Stimulated activated CD8-positive, alpha-beta memory T cell treated with anti-CD3 and anti-CD28 coated beads, Interleukin-12 subunit alpha, Interleukin-12 subunit beta, amount 100 ng/mL, for 24 hours (primary cell): ENCODE measurements at regions not wholly inside any gene's neighbourhood (a gene's known extent, or its start where the extent isn't known, plus 50 kb on each side); places are given as distances from the start of the nearest gene placed in this dataset.

Source experiments
- DNase-seq: peaks from one replicate; pipeline ENCODE4 v3.0.0-alpha.2; 2020; ENCODE audit errors: extremely low read depth

- no peak for DNase-seq
Observed at GRCh38 chr1:172887162-172887561, 163.6 kb downstream of the TNFSF18 start.

- DNase-seq: no peak
Observed at GRCh38 chr1:172893146-172893841, 157.4 kb downstream of the TNFSF18 start.

DNA sequence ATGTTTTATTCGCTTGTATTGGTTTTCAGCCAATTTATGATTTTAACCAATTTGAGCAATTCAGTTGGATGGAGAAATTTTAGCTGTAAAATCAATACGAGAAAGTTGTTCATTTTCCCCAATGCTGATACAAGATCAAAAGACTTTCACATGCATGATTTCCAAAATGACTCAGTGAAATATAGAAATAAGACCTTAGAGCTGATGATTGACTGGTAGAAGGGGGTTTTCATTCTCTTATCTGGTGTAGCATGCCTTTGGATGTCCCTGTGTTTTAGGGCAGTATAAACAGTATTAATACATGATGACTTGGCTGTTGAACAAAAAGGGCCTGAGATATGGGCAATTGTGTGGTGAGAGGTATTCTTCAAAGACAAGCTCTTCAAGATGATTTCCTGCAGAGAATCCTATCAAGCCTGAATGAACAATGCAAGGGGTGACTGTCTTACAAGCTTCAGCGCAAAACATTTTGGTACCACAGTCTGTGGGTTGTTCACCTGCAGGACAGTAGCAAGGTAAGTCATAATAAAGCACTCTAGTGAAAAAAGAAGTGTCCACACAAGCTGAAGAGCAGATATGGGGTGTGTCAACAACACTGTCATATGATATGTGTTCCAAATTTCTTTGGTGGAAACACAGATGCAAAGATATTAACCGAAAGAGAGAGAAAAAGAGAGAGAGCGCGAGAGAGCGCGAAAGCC lies 156.2 kb downstream of the TNFSF18 start:
- DNase-seq: no peak

DNA sequence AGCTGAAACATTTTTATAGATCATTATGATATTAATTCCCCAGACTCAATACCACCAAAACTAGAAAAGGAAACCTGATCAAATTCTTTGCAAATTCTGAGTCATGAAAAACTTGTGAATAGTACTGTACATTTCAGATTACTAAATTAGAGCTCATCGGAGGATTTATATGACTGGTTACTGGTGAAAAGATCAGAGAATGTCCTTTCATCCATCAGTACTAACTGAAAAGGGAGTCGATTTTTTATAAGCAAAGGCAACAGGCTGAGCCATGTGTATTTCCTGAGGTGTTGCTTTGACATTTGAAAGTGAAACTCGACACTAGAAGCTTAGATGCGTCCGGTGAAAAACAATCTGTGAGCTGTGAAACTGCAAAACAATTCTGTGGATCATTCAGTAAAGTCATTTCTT lies 155.7 kb downstream of the TNFSF18 start:
- no peak for DNase-seq

DNA sequence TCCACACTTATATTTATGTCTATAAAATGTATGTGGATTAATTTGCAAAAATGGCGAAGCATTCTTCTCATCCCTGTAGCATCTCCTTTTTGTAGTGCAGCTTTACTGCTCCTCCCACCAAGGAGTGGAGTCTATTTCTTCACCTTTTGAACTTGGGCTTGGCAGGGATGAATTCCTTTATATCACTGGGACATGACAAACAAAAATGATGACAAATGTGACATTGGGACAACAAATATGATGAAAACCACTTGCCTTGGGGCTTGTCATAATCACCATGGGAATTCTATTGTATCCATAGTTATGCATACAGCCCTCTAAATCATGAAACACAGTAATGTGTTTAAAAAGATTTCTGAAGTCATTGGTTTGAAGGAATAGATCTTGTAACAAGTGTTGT lies 155.0 kb downstream of the TNFSF18 start:
- no peak for DNase-seq

GRCh38 chr1:172897738-172898137 lies 153.0 kb downstream of the TNFSF18 start:
- no peak for DNase-seq

DNA sequence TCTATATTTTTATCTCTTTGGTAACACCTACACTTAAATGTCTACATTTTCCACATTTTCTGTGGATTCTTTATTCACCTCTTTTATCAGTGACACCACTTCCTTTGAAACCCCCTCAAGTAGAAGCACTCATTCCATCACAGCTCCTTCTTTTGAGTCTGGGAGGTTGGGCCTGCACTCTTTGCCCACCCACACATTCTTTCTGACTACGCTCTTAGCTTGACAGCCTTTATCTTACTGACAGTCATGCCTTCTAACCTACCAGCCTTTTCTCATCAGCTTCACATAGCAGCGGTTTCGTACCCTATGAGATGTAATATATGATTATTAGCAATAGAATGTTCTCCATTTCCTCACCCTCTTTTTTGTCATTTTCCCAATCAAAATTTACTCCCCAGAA lies 151.9 kb downstream of the TNFSF18 start:
- no peak for DNase-seq

DNA sequence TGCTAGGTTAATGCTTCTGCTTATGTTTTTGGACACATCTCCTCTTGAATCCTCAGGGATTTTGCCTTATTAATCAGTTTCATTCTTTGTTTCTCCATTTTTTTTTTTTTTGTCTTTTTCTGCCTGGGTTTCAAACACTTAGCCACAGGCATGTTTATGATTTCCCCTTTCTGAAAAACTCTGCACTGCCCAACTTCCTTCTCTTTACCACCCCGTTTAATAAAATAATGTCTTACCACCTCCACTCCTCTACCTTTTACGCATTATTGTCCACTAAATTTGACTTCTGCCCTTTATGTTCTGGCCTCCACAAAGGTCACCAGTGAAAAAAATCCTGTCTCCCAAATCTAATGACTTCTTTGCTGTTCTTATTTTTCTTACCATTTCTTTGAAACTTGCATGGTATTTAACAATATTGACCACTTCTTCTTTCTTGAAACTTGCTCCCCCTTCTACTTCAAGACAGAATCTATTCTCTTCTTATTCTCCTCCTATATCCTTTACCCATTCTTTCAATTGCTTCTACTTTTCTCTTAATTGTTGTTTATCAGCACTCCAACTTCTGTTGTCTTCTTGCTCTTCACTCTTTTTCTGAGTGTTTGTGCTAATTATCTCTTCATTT lies 150.3 kb downstream of the TNFSF18 start:
- no peak for DNase-seq

GRCh38 chr1:172902200-172902599 lies 148.5 kb downstream of the TNFSF18 start:
- no peak for DNase-seq

- DNase-seq: no peak
Observed at GRCh38 chr1:172902861-172903381, 147.8 kb downstream of the TNFSF18 start.

DNA sequence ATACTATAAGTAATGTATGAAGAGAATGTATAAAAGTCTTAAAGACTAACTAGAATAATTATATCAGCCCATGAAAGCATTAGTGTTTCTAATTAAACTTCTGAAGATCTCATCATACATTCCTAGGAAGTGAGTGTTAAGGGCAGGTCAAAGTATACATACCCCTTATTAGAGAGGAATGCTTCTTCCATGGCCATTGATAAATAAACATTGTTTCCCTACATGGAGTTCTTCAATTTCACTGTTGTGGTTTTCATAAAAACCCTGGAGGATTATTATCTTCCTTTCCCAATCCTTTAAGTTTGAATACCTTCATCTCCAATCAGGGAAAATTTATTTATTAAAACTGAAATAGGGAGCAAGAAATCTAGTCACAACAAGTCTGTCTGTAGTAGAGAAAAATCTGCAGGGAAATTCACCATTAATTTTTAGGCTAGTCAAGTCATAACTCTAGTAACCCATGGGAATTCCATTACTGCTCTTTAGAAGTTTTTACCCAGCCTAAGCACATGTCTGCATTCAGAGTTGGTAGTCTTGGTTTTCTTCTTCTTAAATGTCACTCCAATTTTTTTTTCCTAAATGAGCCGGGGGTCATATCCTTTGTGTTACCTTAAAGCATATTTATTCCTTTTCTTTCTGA lies 147.0 kb downstream of the TNFSF18 start:
- DNase-seq: no peak

DNA sequence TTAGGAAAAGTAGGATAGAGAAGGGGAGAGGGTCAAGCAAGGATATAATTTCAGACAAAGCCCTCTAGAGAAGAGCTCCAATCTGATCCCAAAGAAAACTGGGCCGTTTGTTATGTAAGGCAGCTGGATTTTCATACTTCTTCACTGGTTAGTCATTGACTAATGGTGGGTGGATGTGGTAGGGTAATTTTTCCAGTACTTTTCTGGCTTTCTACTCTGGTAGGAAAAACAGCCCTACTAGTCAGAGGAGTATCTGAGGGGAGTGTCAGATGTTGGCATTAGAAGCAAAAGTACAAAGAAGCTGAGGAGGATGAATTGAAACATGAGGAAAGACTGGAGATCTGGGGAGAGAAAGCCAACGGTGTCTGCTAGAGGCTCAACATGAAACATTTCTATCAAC lies 145.3 kb downstream of the TNFSF18 start:
- DNase-seq: no peak

- no peak for DNase-seq
Observed at GRCh38 chr1:172906778-172907592, 143.8 kb downstream of the TNFSF18 start.

DNA sequence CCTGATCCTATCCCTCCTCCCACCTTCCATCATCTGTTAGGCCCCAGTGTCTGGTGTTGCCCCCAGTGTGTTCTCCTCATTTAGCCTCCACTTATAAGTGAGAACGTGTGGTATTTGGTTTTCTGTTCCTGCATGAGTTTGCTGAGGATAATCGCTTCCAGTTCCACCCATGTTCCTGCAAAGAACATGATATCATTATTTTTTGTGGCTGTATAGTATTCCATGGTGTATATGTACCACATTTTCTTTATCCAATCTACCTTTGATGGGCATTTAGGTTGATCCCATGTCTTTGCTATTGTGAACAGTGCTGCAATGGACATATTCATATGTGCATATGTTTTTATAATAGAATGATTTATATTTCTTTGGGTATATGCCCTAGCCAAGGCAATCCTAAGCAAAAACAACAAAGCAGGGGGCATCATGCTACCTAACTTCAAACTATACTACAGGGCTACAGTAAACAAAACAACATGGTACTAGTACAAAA lies 142.9 kb downstream of the TNFSF18 start:
- DNase-seq: no peak

DNA sequence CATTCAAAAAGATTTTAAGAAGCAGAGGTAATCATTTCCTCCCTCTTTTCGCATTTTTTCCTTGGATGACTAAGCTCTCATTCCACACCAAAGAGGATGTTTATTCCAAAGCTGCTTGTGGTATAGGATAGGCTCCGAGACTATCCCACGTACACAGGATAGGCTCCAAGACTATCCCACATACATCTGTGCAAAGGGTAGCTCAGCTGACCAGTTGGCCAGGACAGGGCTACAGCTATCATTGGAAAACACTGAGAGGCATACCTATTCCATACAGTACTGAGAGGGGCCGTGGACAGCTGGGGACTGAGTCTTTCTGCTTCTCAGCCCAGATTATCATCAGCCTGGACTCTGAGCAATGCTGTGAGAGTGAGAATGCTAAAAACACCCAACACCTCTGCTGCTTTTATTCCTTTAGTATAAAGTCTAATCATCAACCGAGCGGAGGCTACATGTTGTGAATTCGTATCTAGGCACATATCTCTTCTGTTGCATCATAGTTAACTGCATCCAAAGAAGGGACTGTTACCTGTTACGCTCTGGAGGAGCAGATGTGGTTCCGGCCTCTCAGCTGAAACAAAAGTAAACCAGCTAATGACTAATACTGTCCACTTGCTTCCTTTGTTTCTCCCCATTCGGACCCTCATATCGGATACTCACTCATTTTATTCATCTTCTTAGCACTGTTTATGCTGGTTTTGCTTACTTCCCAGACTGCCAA lies 141.0 kb downstream of the TNFSF18 start:
- no peak for DNase-seq

DNA sequence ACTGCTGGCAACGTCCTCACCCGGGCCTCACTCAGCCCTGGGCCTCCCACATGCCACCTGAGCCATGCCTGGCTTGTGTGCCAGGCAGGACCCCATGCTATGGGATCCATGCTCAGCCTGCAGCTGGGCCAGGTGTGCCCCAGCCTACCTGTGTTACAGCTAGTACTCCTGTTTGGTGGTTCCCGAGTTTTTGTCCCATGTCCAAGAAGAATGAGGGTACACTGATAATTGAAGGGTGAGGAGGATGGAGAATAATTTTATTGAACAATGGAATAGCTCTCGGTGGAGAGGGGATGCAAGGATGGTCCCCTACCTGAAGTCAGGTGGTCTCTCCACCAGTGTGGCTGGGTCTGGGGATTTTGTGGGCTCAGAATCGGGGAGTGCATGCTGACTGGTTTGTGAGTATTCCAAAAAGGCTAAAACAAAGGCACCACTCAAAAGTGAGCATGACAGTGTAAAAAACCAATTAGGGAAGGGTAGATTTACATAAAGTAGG lies 137.9 kb downstream of the TNFSF18 start:
- no peak for DNase-seq

DNA sequence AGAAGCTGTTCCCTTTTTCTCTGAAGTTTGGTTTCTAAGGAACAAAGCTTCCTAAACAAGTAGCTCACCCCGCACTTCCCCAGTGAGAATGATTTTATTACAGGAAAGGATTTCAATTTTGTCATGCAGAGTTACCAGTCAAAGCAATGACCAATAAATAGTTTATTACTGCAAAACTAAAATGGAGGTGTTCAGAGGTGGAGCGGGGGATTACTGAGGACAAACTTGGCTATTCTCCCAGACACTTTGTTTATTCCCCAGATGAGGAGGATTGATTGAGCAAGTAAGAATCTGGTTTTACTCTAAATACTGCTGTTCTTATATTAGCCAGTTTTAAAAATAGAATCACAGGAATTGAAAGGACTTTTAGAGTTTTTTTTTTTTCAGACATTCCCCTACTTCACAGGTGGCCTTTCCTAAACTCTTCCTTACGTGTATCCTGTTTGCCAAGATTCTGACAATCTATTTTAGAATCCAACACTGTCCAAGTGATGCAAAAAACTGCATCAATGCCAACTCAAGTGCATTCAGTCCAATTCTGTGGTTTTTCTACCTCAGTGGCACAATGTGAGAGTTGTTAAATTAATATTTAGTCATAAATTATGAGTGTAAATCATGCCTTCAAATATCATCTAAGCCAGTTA lies 136.1 kb downstream of the TNFSF18 start:
- DNase-seq: no peak

DNA sequence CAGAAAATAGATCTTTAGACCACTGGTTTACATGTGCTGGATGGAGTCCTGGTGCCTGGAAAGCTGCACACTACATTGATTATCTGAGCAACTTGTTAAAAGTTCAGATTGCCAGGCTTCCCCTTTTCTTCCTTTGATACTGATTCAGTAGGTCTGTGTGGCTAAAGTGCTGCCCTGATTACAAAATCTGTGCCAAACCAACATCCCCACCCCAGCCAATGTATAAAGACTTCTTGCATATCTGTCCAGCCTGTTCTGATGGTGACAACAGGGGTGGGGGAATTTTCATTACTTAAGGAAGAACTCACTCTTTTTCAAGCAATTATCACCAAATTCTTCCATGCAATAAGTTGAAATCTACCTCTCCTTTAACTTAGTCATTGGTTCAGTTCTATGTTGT lies 135.5 kb downstream of the TNFSF18 start:
- no peak for DNase-seq

DNA sequence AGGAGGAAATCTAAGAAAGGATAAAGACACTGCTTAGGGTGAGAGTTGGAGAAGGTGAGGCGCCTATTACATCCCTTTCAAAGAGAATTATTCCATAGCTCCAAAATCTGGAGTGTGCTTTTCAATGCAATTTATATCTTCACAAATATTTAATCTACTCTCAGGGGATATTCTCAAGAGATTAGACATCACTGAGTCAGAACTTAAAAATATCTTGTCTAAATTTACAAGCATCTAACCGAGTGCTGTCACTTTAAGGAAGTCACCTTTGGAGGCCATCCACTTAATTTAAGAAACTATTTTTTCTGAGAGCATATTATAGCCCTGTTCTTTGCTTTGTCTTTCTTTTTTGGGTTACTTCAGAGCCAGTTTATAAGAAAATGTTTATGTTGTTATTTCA lies 134.6 kb downstream of the TNFSF18 start:
- DNase-seq: no peak

DNA sequence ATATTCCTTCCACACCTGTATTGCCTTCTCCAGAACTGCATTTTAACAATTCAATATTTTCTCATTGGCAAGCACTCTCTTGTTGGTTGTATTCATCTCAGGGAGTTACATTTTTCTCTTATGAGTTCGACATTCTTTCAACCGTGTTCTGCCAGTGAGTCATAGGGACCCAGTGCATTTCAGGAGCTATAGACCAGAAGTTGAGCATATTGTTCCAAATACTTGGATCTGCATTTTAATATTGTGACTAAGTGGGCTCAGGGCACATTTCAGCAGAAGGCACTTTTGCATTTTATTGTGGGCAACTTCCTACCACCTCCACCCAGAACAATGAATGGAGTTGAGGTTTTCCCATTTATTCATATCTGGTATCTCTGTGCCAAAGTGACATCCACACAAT lies 132.8 kb downstream of the TNFSF18 start:
- no peak for DNase-seq
